Heart left ventricle (tissue), 16 donors: ENCODE measurements at regions not wholly inside any gene's neighbourhood (a gene's known extent, or its start where the extent isn't known, plus 50 kb on each side); places are given as distances from the start of the nearest gene placed in this dataset.

Experiments used
- ATAC-seq, 4 donors: fragments of 200-7000 bp; cut with Tn5 transposase; one replicate each; pipeline ENCODE4 v1.9.1; 2020 to 2022; ENCODE audit warnings: moderate library complexity in 4 of 4, mild to moderate bottlenecking in 3 of 4, moderate number of reproducible peaks in 1 of 4
- DNase-seq, 5 donors: peaks; one replicate each; pipeline ENCODE4 v3.0.0-alpha.2; 2020
- H3K27ac ChIP-seq, 12 donors: fragments of 200-600 bp; sonication (generic) in 4 of 12; one replicate each; pipeline versions ENCODE4 v1.5.0 to v1.8.0; 2016 to 2022; ENCODE audit warnings: mild to moderate bottlenecking in 2 of 12
- H3K27me3 ChIP-seq, 9 donors: fragments of 200-600 bp; sonication (generic) in 2 of 9; one replicate each; pipeline versions ENCODE4 v1.5.1 to v1.8.0; 2016 to 2022; ENCODE audit warnings: mild to moderate bottlenecking in 3 of 9
- H3K36me3 ChIP-seq, 9 donors: fragments of 200-600 bp; sonication (generic) in 2 of 9; one replicate each; pipeline versions ENCODE4 v1.5.0 to v1.8.0; 2018 to 2022; ENCODE audit warnings: mild to moderate bottlenecking in 2 of 9
- H3K4me1 ChIP-seq, 12 donors: fragments of 200-600 bp; sonication (generic) in 4 of 12; one replicate each; pipeline versions ENCODE4 v1.5.0 to v1.8.0; 2016 to 2022; ENCODE audit warnings: mild to moderate bottlenecking in 3 of 12
- H3K4me3 ChIP-seq, 12 donors: fragments of 200-600 bp; sonication (generic) in 4 of 12; one replicate each; pipeline versions ENCODE4 v1.5.0 to v1.8.0; 2017 to 2022; ENCODE audit warnings: mild to moderate bottlenecking in 9 of 12, moderate library complexity in 4 of 12
- H3K9me3 ChIP-seq, 12 donors: fragments of 200-600 bp; sonication (generic) in 4 of 12; one replicate each; pipeline versions ENCODE4 v1.5.0 to v1.8.0; 2016 to 2022; ENCODE audit warnings: mild to moderate bottlenecking in 1 of 12
- CTCF ChIP-seq, 12 donors: fragments of 200-600 bp; sonication (generic) in 4 of 12; IDR thresholded peaks; one replicate each; pipeline versions ENCODE4 v1.5.0 to v1.8.0; 2018 to 2022; ENCODE audit warnings: antibody characterized with exemption in 12 of 12, mild to moderate bottlenecking in 5 of 12
- POLR2A ChIP-seq, 2 donors: fragments of 450-650 bp; IDR thresholded peaks; one replicate each; pipeline ENCODE4 v1.6.1; 2017; ENCODE audit warnings: antibody characterized with exemption in 2 of 2, mild to moderate bottlenecking in 2 of 2, moderate library complexity in 2 of 2
- WGBS, 4 donors: extraction: QIAGEN DNeasy Blood & Tissue Kit in 2 of 4; methylation state at CpG; one replicate each; pipeline versions ENCODE4 v1.1.5 to v1.1.7; 2013 to 2018; 5-methylcytosine and 5-hydroxymethylcytosine counted together
- intact Hi-C, 10 donors: fragments of 100-400 bp; cut with DNase I; formaldehyde crosslinking; loops; one replicate each; pipeline versions ENCODE4 v1.11.1 to v1.14.2; 2022
- donor health status: ischemic (EF 13 %, LVEDD 7.1; RV severe dilation, severe dysfunction).
- donor health status: healthy with polysubstance abuse.
- donor health status: DM: no; HTN: yes; CAD: no.
- donor health status: DM: no; HTN: no; CAD: no.
- donor health status: ischemic (EF 25% LVEDD 6.9; RV normal size, moderate dysfunction).
- donor health status: ischemic (EF 25% LVEDD 5.7; RV mildly dilated, moderate dysfunction).
- donor health status: healthy.
- donor health status: DM: yes; HTN: yes; CAD: no.
- donor health status: ischemic (EF 35%, LVEDD 5.7; RV mildly dilated, moderate dysfunction).
- donor health status: nonischemic (EF 11% LVEDD 7.7; RV severe dilation, severe dysfunction).
- donor health status: DM: yes; HTN: yes; CAD: no.
- donor health status: PGD.
- donor health status: ischemic (EF 29% LVEDD 5.4; RV normal size, mild dysfunction).
- donor health status: nonischemic (EF 23%, LVEDD 6.1; RV moderate dilation, normal function).

GRCh38 chr19:57063070-57063469, 56.7 kb upstream of the USP29 start:
- no peak overlapping the region for H3K4me3 ChIP-seq
- peaks cover 0 to 3% (median 0%) of the 10 kb centered on the region in 12 donors for H3K9me3 ChIP-seq
- WGBS, 4 donors = 82 to 88% (median 85%) methylated on average over 4 of the region's 4 CpGs
- no peaks in the 10 kb centered on the region for H3K4me1 ChIP-seq
- no peak overlapping the region for H3K27ac ChIP-seq
- intact Hi-C loops = no loop called here
- DNase-seq = no peak
- no peak for ATAC-seq
- H3K36me3 ChIP-seq = no peaks in the 10 kb centered on the region
- no peak for TF ChIP-seq POLR2A (IDR thresholded peaks at IDR 0.05)
- no peak for TF ChIP-seq CTCF (IDR thresholded peaks at IDR 0.05)
- H3K27me3 ChIP-seq = peaks cover 0 to 33% (median 0%) of the 10 kb centered on the region in 9 donors

- no peak for TF ChIP-seq POLR2A (IDR thresholded peaks at IDR 0.05)
- no peak for TF ChIP-seq CTCF (IDR thresholded peaks at IDR 0.05)
- H3K4me3 ChIP-seq = no peak overlapping the region
- no peaks in the 10 kb centered on the region for H3K4me1 ChIP-seq
- ATAC-seq (no peak), DNase-seq (no peak)
- intact Hi-C loops = no loop called here
- H3K36me3 ChIP-seq = no peaks in the 10 kb centered on the region
- H3K27me3 ChIP-seq = peaks cover 0 to 24% (median 0%) of the 10 kb centered on the region in 9 donors
- 78 to 90% (median 83%) methylated on average over 3 of the region's 3 CpGs for WGBS, 4 donors
- H3K9me3 ChIP-seq = peaks cover 0 to 18% (median 0%) of the 10 kb centered on the region in 12 donors
- H3K27ac ChIP-seq = no peak overlapping the region
Measured at GRCh38 chr19:57067440-57067839, 52.3 kb upstream of the USP29 start.

GRCh38 chr19:57068311-57068710, 51.5 kb upstream of the USP29 start:
- 70 to 75% (median 73%) methylated on average over 12 of the region's 12 CpGs for WGBS, 4 donors
- H3K27ac ChIP-seq = no peak overlapping the region
- no peaks in the 10 kb centered on the region for H3K4me1 ChIP-seq
- peaks cover 0 to 18% (median 0%) of the 10 kb centered on the region in 9 donors for H3K27me3 ChIP-seq
- TF ChIP-seq CTCF (IDR thresholded peaks at IDR 0.05) = no peak
- TF ChIP-seq POLR2A (IDR thresholded peaks at IDR 0.05) = no peak
- intact Hi-C loops = no loop called here
- ATAC-seq = no peak
- DNase-seq = no peak
- no peaks in the 10 kb centered on the region for H3K36me3 ChIP-seq
- no peak overlapping the region for H3K4me3 ChIP-seq
- H3K9me3 ChIP-seq = peaks cover 0 to 18% (median 0%) of the 10 kb centered on the region in 12 donors

- Histone ChIP-seq H3K4me3 (no peak overlapping the region), H3K27me3 (peaks cover 0 to 18% (median 0%) of the 10 kb centered on the region in 9 donors), H3K4me1 (no peaks in the 10 kb centered on the region), H3K36me3 (no peaks in the 10 kb centered on the region), H3K9me3 (peaks cover 0 to 18% (median 0%) of the 10 kb centered on the region in 12 donors), H3K27ac (no peak overlapping the region)
- ATAC-seq = no peak
- intact Hi-C loops = no loop called here
- DNase-seq = no peak
- TF ChIP-seq CTCF (IDR thresholded peaks at IDR 0.05) (peak in 4 of 12 donors; percentile 8 to 9 (median 9)), POLR2A (IDR thresholded peaks at IDR 0.05) (no peak)
- WGBS, 4 donors = 30 to 38% (median 33%) methylated on average over 24 of the region's 24 CpGs
Measured at GRCh38 chr19:57068921-57069697, 50.7 kb upstream of the USP29 start.
